ENCODE measurements at regions not wholly inside any gene's neighbourhood (a gene's known extent, or its start where the extent isn't known, plus 50 kb on each side); places are given as distances from the start of the nearest gene placed in this dataset.

- TF ChIP-seq POLR2A (IDR thresholded peaks at IDR 0.05) (no peak), POLR2AphosphoS5 (IDR thresholded peaks at IDR 0.05) (no peak)
Measured at GRCh38 chr2:104321116-104321795, 532.7 kb upstream of the POU3F3 start.
